ENCODE measurements at regions not wholly inside any gene's neighbourhood (a gene's known extent, or its start where the extent isn't known, plus 50 kb on each side); places are given as distances from the start of the nearest gene placed in this dataset.

DNA sequence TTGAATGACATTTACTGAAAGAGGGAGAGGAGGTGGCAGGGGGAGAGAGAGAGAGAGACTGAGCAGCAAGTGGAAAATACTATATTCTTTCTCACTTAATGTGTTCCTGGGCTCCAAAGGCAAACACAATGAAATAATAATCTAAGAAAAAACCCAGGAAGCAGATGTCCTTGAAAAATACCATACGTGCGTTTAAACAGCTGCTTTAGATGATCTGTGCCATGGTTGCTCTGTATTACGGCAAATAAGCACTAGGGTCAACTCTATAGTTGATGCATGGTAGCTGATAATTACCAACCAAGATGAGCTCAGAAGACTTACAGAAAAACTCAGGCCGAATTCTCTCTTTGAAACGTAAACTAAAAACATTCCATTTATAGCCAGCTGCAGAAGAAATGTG lies 410.3 kb upstream of the TBL1XR1 start:
- TF ChIP-seq, protein P1, sequence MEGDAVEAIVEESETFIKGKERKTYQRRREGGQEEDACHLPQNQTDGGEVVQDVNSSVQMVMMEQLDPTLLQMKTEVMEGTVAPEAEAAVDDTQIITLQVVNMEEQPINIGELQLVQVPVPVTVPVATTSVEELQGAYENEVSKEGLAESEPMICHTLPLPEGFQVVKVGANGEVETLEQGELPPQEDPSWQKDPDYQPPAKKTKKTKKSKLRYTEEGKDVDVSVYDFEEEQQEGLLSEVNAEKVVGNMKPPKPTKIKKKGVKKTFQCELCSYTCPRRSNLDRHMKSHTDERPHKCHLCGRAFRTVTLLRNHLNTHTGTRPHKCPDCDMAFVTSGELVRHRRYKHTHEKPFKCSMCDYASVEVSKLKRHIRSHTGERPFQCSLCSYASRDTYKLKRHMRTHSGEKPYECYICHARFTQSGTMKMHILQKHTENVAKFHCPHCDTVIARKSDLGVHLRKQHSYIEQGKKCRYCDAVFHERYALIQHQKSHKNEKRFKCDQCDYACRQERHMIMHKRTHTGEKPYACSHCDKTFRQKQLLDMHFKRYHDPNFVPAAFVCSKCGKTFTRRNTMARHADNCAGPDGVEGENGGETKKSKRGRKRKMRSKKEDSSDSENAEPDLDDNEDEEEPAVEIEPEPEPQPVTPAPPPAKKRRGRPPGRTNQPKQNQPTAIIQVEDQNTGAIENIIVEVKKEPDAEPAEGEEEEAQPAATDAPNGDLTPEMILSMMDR (conservative IDR thresholded peaks at IDR 0.05): no peak
- no peak for TF ChIP-seq ZFX (IDR thresholded peaks at IDR 0.05)

Measured in C4-2B (cell line).